Urinary bladder (tissue), 3 donors: ENCODE measurements at regions not wholly inside any gene's neighbourhood (a gene's known extent, or its start where the extent isn't known, plus 50 kb on each side); places are given as distances from the start of the nearest gene placed in this dataset.

ENCODE experiments used
- DNase-seq: peaks from one replicate; pipeline ENCODE4 v3.0.0-alpha.2; 2015; ENCODE audit errors: extremely low spot score
- H3K27ac ChIP-seq: one replicate; pipeline ENCODE4 v1.5.1; 2013; ENCODE audit warnings: low read depth, mild to moderate bottlenecking, moderate library complexity
- H3K36me3 ChIP-seq: one replicate; pipeline ENCODE4 v1.6.1; 2013; ENCODE audit warnings: mild to moderate bottlenecking, moderate library complexity; ENCODE audit not compliant: insufficient read depth
- H3K4me1 ChIP-seq: one replicate; pipeline ENCODE4 v1.6.1; 2013; ENCODE audit warnings: mild to moderate bottlenecking, moderate library complexity; ENCODE audit not compliant: insufficient read depth
- H3K4me3 ChIP-seq: one replicate; pipeline ENCODE4 v1.5.1; 2013; ENCODE audit warnings: low read depth, low read length
- WGBS: extraction: QIAGEN DNeasy Blood & Tissue Kit; methylation state at CpG from one replicate; pipeline ENCODE4 v1.1.7; 2013; 5-methylcytosine and 5-hydroxymethylcytosine counted together
- donor health status: healthy with polysubstance abuse.
- donor health status: healthy.

DNA sequence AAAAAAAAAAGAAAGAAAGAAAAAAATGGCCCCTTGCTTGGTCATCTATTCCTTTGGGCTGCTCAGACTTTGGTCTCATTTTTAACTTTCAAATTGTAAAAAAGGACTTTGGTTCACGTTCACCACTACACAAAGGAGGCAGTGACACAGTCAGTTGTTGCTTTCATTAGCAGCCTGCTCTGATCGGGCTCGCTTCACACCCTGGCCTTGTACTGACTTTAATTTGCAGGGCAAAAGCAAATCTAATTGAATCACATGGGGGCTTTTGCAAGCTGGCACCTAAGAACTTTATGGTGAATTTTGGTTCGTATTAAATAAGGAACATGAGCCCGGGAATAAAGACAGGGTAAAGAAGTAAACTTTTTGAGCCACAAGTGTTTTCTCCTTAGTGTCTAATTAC is 103.6 kb upstream of the CDH11 start:
- no peak overlapping the region for H3K27ac ChIP-seq
- no peaks in the 10 kb centered on the region for H3K4me1 ChIP-seq
- H3K36me3 ChIP-seq, result no peaks in the 10 kb centered on the region
- DNase-seq, result no peak
- H3K4me3 ChIP-seq, result no peak overlapping the region
- 93% methylated on average over 5 of the region's 5 CpGs for WGBS

DNA sequence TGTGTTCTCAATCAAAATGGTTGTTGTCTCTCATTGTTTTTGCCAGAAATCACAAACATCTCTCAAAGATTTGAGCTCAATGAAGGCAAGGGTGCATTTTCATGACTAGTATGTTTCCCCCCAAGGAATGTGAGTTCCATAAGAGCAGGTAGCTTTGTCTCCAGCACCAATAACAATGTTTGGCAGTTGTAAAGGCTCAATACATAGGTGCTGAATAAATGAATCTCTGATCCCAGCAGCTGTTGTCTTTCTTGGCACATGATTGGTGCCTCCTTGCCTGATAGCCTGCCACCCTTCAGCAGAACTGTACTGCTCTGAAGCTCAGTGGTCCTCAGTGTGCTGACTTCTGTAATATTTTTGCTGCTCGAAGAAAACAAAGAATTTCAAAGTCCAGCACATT is 103.1 kb upstream of the CDH11 start:
- H3K4me1 ChIP-seq, result no peaks in the 10 kb centered on the region
- H3K4me3 ChIP-seq, result no peak overlapping the region
- WGBS, result 82% methylated on average over 1 of the region's 1 CpG
- H3K36me3 ChIP-seq, result no peaks in the 10 kb centered on the region
- H3K27ac ChIP-seq, result no peak overlapping the region
- DNase-seq, result no peak

GRCh38 chr16:65224471-65224870 is 102.6 kb upstream of the CDH11 start:
- WGBS, result 90% methylated on average over 2 of the region's 2 CpGs
- H3K36me3 ChIP-seq, result no peaks in the 10 kb centered on the region
- H3K4me3 ChIP-seq, result no peak overlapping the region

GRCh38 chr16:65223335-65223734 is 101.5 kb upstream of the CDH11 start:
- Histone ChIP-seq H3K4me1 (no peaks in the 10 kb centered on the region), H3K4me3 (no peak overlapping the region), H3K36me3 (no peaks in the 10 kb centered on the region), H3K27ac (no peak overlapping the region)
- WGBS, result 60% methylated on average over 3 of the region's 3 CpGs
- no peak for DNase-seq

More at GRCh38 chr16:65224471-65224870, 102.6 kb upstream of the CDH11 start:
- DNase-seq, result no peak
- Histone ChIP-seq H3K27ac (no peak overlapping the region), H3K4me1 (no peaks in the 10 kb centered on the region)

DNA sequence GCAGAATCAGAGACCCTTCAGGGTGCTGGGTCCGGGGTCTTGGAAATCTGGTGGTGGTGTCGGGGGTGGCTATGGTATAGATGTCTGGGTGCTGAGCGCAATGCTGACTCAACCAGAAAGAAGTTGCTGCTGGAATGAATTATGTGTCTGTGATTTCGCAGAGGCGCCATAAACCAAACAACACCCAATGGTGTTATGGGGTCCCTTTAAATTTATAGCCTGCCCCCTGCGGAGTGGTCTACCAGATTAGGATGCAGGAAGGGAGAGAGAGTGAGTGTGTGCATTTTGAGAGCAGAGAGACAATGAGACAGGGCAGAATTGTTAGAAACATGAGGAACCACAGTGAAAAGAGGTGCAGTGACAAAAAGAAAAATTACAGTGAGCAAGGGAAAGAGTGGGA is 100.7 kb upstream of the CDH11 start:
- Histone ChIP-seq H3K27ac (no peak overlapping the region), H3K4me1 (no peaks in the 10 kb centered on the region), H3K4me3 (no peak overlapping the region), H3K36me3 (no peaks in the 10 kb centered on the region)
- WGBS, result 71% methylated on average over 6 of the region's 6 CpGs
- DNase-seq, result no peak

GRCh38 chr16:65222049-65222448 is 100.2 kb upstream of the CDH11 start:
- Histone ChIP-seq H3K4me1 (no peaks in the 10 kb centered on the region), H3K4me3 (no peak overlapping the region), H3K27ac (no peak overlapping the region), H3K36me3 (no peaks in the 10 kb centered on the region)
- DNase-seq, result no peak
- WGBS, result 90% methylated on average over 1 of the region's 1 CpG

- no peak for DNase-seq
- Histone ChIP-seq H3K4me3 (no peak overlapping the region), H3K27ac (no peak overlapping the region), H3K36me3 (no peaks in the 10 kb centered on the region), H3K4me1 (no peaks in the 10 kb centered on the region)
- WGBS, result 95% methylated on average over 1 of the region's 1 CpG
Measured at GRCh38 chr16:65219786-65220185, 97.9 kb upstream of the CDH11 start.

DNA sequence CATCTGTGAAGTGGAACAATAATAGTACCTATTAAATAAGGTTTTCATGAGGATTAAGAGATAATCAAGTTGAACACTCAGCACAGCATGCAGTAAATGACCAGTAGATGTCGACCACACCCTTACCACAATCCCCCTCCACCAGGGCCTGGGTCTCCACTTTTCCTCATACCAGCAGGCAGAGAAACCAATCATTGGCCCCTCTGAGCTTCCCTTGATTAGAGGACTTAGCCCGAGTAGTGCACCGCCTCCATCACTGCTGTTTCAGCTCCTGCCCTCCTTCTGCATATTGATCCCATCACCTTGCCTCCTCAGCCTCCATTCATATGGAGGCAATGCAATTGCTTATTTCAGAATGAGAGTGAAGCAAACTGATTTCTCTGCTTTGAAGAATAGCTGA is 96.5 kb upstream of the CDH11 start:
- H3K4me3 ChIP-seq, result no peak overlapping the region
- H3K4me1 ChIP-seq, result no peaks in the 10 kb centered on the region
- H3K27ac ChIP-seq, result no peak overlapping the region
- 81% methylated on average over 3 of the region's 3 CpGs for WGBS
- no peaks in the 10 kb centered on the region for H3K36me3 ChIP-seq
- DNase-seq, result no peak

DNA sequence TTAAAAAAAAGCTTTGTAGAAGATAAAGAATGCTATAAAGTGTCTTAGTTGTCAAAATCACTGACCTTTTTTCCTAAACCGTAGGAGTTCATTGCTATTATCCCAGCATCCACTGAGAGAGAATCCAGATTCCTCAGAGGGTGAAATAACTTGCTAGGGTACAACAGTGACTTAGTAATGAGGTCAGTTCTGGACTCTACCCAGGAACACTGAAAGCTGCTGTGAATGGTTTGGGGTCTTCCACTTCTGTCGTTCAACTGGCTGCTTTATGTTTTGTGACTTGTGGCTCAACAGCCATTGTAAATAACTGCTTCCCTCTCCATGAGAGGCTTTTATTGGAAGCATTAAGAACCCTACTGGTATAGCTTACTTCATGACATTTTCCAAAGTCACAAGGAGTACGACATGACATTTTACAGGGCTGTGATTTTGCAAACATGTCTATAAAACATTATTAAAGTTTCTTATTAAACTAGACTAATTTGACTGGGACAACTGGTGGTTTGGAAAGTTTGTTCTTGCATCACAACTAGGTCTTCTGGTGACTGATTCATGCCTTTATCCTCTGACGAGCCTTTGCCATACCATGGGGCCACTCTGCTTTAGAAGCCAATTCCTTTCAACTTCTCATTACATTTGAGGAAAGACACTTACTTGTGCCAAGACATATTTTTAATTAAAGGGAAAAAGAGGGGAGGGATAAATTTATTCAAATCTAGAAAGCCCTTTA is 92.2 kb upstream of the CDH11 start:
- no peak overlapping the region for H3K27ac ChIP-seq
- WGBS, result 43% methylated on average over 4 of the region's 4 CpGs
- no peak for DNase-seq

GRCh38 chr16:65212791-65213190 is 90.9 kb upstream of the CDH11 start:
- 86% methylated on average over 5 of the region's 5 CpGs for WGBS
- no peak overlapping the region for H3K27ac ChIP-seq
- no peak overlapping the region for H3K4me3 ChIP-seq
- no peak for DNase-seq
- no peaks in the 10 kb centered on the region for H3K36me3 ChIP-seq
- H3K4me1 ChIP-seq, result no peaks in the 10 kb centered on the region

More for the DNA sequence above, 92.2 kb upstream of the CDH11 start:
- no peak overlapping the region for H3K4me3 ChIP-seq
- H3K4me1 ChIP-seq, result no peaks in the 10 kb centered on the region
- no peaks in the 10 kb centered on the region for H3K36me3 ChIP-seq

DNA sequence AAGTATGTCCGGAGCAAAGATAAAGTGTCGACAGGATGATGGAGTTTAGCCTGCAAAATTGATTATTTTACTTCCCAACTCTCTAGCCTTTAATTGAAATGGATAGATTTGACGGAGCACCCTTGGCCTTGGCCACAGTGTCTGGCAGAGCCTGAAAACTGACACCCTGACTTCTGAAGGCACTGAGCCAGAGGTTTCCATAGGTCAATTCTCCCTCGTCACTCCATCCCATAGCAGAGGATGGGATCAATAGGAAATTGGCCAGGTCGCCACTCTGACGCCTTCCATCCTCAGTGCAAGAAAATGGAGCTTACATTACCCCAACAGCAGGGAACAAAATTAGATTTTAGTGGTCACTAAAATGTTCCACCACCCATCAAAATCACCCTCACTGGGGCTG is 90.4 kb upstream of the CDH11 start:
- WGBS, result 87% methylated on average over 6 of the region's 6 CpGs
- H3K4me3 ChIP-seq, result no peak overlapping the region
- H3K4me1 ChIP-seq, result no peaks in the 10 kb centered on the region

DNA sequence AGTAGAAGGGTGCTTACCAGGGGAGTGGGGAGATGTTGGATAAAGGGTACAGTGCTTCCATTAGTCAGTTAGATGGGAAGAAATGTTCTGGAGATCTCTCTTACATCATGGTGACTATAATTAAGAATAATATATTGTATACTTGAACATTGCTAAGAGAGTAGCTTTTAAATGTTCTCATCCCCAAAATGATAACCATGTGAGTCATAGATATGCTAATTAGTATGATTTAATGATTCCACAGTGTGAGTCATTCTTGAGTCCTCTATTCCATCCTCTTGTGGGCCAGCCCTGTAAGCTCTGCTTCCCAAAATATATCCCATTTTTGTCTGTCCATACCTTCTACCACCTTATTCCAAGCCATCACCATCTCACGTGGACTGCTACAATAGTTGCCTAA is 80.6 kb upstream of the CDH11 start:
- 98% methylated on average over 1 of the region's 1 CpG for WGBS
- Histone ChIP-seq H3K4me3 (no peak overlapping the region), H3K36me3 (no peaks in the 10 kb centered on the region), H3K4me1 (no peaks in the 10 kb centered on the region), H3K27ac (no peak overlapping the region)
- DNase-seq, result no peak

More for the DNA sequence above, 90.4 kb upstream of the CDH11 start:
- H3K36me3 ChIP-seq, result no peaks in the 10 kb centered on the region
- DNase-seq, result no peak
- H3K27ac ChIP-seq, result no peak overlapping the region

- no peak overlapping the region for H3K4me3 ChIP-seq
- H3K4me1 ChIP-seq, result no peaks in the 10 kb centered on the region
- no peak overlapping the region for H3K27ac ChIP-seq
- 65% methylated on average over 8 of the region's 8 CpGs for WGBS
- DNase-seq, result no peak
- H3K36me3 ChIP-seq, result no peaks in the 10 kb centered on the region
Measured at GRCh38 chr16:65201511-65201910, 79.6 kb upstream of the CDH11 start.

DNA sequence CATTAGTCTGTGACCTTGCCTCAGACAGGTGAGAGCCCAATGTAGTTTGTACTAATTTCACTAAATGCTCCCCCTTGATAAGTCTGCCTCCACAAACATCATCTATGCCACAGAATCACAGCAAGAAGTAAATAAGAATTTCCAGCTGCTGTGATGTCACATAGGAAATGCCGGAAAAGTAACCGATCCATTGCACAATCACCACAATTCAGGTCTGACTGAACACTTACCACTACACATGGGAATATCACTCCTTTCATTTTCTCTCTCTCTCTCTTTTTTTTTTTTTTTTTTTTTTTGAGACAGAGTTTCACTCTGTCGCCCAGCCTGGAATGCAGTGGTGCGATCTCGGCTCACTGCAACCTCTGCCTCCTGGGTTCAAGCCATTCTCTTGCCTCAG is 79.0 kb upstream of the CDH11 start:
- Histone ChIP-seq H3K27ac (no peak overlapping the region), H3K36me3 (no peaks in the 10 kb centered on the region), H3K4me3 (no peak overlapping the region), H3K4me1 (no peaks in the 10 kb centered on the region)
- 92% methylated on average over 5 of the region's 5 CpGs for WGBS
- no peak for DNase-seq
